ENCODE measurements at regions not wholly inside any gene's neighbourhood (a gene's known extent, or its start where the extent isn't known, plus 50 kb on each side); places are given as distances from the start of the nearest gene placed in this dataset.

GRCh38 chr20:39676857-39677391, 714.8 kb downstream of the DHX35 start:
- Histone ChIP-seq H3K4me3 (ENCODE audit: low read length) (no peak overlapping the region), H3K9ac (ENCODE audit: low read length) (no peak overlapping the region)

DNA sequence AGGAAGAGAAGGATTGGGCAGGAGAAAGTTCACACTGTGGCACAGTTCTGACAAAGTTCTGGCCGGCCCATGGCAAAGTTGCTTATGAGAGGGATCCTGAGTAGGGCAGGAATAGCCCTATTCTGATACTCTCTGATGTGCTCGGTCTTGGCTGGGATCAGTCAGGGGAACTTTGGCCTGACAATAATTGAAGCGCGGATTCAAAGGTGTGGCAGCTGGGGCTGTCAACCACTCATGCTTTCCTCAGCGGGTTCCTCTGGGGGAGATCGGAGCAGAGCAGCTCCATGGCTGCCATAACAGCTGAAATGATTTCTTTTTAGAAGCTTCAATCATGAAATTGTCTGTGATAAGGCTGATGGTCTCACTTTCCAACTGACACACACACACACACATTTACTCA, 714.1 kb downstream of the DHX35 start:
- Histone ChIP-seq H3K9ac (ENCODE audit: low read length) (no peak overlapping the region), H3K4me1 (ENCODE audit: control insufficient read depth, low read depth, low read length) (no peaks in the 10 kb centered on the region), H3K9me3 (ENCODE audit: control insufficient read depth, low read depth, low read length) (no peaks in the 10 kb centered on the region), H3K36me3 (ENCODE audit: control insufficient read depth, low read depth, low read length) (no peaks in the 10 kb centered on the region), H3K4me3 (ENCODE audit: low read length) (no peak overlapping the region), H3K27me3 (ENCODE audit: control insufficient read depth, insufficient read depth, low read length) (no peaks in the 10 kb centered on the region), H3K27ac (ENCODE audit: low read length) (no peak overlapping the region)

More at GRCh38 chr20:39676857-39677391, 714.8 kb downstream of the DHX35 start:
- H3K27me3 ChIP-seq (ENCODE audit: control insufficient read depth, insufficient read depth, low read length) = no peaks in the 10 kb centered on the region
- H3K4me1 ChIP-seq (ENCODE audit: control insufficient read depth, low read depth, low read length) = no peaks in the 10 kb centered on the region
- H3K36me3 ChIP-seq (ENCODE audit: control insufficient read depth, low read depth, low read length) = no peaks in the 10 kb centered on the region
- no peaks in the 10 kb centered on the region for H3K9me3 ChIP-seq (ENCODE audit: control insufficient read depth, low read depth, low read length)
- H3K27ac ChIP-seq (ENCODE audit: low read length) = no peak overlapping the region

DNA sequence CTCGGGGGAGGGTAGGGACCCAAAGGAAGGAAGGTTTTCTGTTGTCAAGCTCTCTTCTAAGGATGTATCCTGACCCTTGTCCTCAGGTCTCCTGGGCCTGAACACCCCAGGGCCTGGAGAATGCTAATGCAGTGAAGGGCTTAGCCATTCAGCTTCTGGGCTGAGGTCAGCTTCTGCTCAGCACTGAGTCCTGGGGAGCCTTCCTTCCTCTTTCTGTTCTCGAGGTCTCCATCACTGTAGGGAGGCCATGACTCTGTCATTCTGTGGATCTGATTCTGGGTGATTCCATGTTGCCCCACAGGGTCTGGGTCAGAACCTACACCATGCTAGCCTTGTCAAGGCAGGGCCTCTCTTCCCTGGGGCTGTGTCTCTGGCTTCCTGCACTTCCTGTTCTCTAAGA, 712.7 kb downstream of the DHX35 start:
- Histone ChIP-seq H3K4me1 (ENCODE audit: control insufficient read depth, low read depth, low read length) (no peaks in the 10 kb centered on the region), H3K4me3 (ENCODE audit: low read length) (no peak overlapping the region), H3K27ac (ENCODE audit: low read length) (no peak overlapping the region), H3K9ac (ENCODE audit: low read length) (no peak overlapping the region), H3K9me3 (ENCODE audit: control insufficient read depth, low read depth, low read length) (no peaks in the 10 kb centered on the region), H3K36me3 (ENCODE audit: control insufficient read depth, low read depth, low read length) (no peaks in the 10 kb centered on the region), H3K27me3 (ENCODE audit: control insufficient read depth, insufficient read depth, low read length) (no peaks in the 10 kb centered on the region)

GRCh38 chr20:39670988-39671387, 708.8 kb downstream of the DHX35 start:
- Histone ChIP-seq H3K36me3 (ENCODE audit: control insufficient read depth, low read depth, low read length) (no peaks in the 10 kb centered on the region), H3K27ac (ENCODE audit: low read length) (no peak overlapping the region), H3K4me1 (ENCODE audit: control insufficient read depth, low read depth, low read length) (no peaks in the 10 kb centered on the region), H3K9me3 (ENCODE audit: control insufficient read depth, low read depth, low read length) (no peaks in the 10 kb centered on the region), H3K27me3 (ENCODE audit: control insufficient read depth, insufficient read depth, low read length) (no peaks in the 10 kb centered on the region), H3K4me3 (ENCODE audit: low read length) (no peak overlapping the region), H3K9ac (ENCODE audit: low read length) (no peak overlapping the region)

- H3K27ac ChIP-seq (ENCODE audit: low read length) = no peak overlapping the region
- H3K9me3 ChIP-seq (ENCODE audit: control insufficient read depth, low read depth, low read length) = no peaks in the 10 kb centered on the region
- no peak overlapping the region for H3K9ac ChIP-seq (ENCODE audit: low read length)
- H3K4me1 ChIP-seq (ENCODE audit: control insufficient read depth, low read depth, low read length) = no peaks in the 10 kb centered on the region
- no peaks in the 10 kb centered on the region for H3K27me3 ChIP-seq (ENCODE audit: control insufficient read depth, insufficient read depth, low read length)
- H3K36me3 ChIP-seq (ENCODE audit: control insufficient read depth, low read depth, low read length) = no peaks in the 10 kb centered on the region
- no peak overlapping the region for H3K4me3 ChIP-seq (ENCODE audit: low read length)
These were observed 707.5 kb downstream of the DHX35 start for GRCh38 chr20:39669659-39670058.

GRCh38 chr20:39668038-39668437, 705.9 kb downstream of the DHX35 start:
- no peak overlapping the region for H3K4me3 ChIP-seq (ENCODE audit: low read length)
- H3K9ac ChIP-seq (ENCODE audit: low read length) = no peak overlapping the region
- H3K4me1 ChIP-seq (ENCODE audit: control insufficient read depth, low read depth, low read length) = no peaks in the 10 kb centered on the region
- H3K9me3 ChIP-seq (ENCODE audit: control insufficient read depth, low read depth, low read length) = no peaks in the 10 kb centered on the region
- H3K27me3 ChIP-seq (ENCODE audit: control insufficient read depth, insufficient read depth, low read length) = no peaks in the 10 kb centered on the region
- H3K27ac ChIP-seq (ENCODE audit: low read length) = no peak overlapping the region
- no peaks in the 10 kb centered on the region for H3K36me3 ChIP-seq (ENCODE audit: control insufficient read depth, low read depth, low read length)

- no peaks in the 10 kb centered on the region for H3K27me3 ChIP-seq (ENCODE audit: control insufficient read depth, insufficient read depth, low read length)
- no peak overlapping the region for H3K9ac ChIP-seq (ENCODE audit: low read length)
- no peak overlapping the region for H3K4me3 ChIP-seq (ENCODE audit: low read length)
- no peaks in the 10 kb centered on the region for H3K4me1 ChIP-seq (ENCODE audit: control insufficient read depth, low read depth, low read length)
- no peaks in the 10 kb centered on the region for H3K9me3 ChIP-seq (ENCODE audit: control insufficient read depth, low read depth, low read length)
- H3K27ac ChIP-seq (ENCODE audit: low read length) = no peak overlapping the region
- no peaks in the 10 kb centered on the region for H3K36me3 ChIP-seq (ENCODE audit: control insufficient read depth, low read depth, low read length)
These were observed 699.7 kb downstream of the DHX35 start for GRCh38 chr20:39661833-39662232.

- H3K4me3 ChIP-seq (ENCODE audit: low read length) = no peak overlapping the region
- no peaks in the 10 kb centered on the region for H3K36me3 ChIP-seq (ENCODE audit: control insufficient read depth, low read depth, low read length)
- H3K27me3 ChIP-seq (ENCODE audit: control insufficient read depth, insufficient read depth, low read length) = no peaks in the 10 kb centered on the region
- H3K9me3 ChIP-seq (ENCODE audit: control insufficient read depth, low read depth, low read length) = no peaks in the 10 kb centered on the region
- no peak overlapping the region for H3K9ac ChIP-seq (ENCODE audit: low read length)
- H3K27ac ChIP-seq (ENCODE audit: low read length) = no peak overlapping the region
- no peaks in the 10 kb centered on the region for H3K4me1 ChIP-seq (ENCODE audit: control insufficient read depth, low read depth, low read length)
These were observed 698.8 kb downstream of the DHX35 start for GRCh38 chr20:39660965-39661364.

- no peaks in the 10 kb centered on the region for H3K36me3 ChIP-seq (ENCODE audit: control insufficient read depth, low read depth, low read length)
- no peak overlapping the region for H3K27ac ChIP-seq (ENCODE audit: low read length)
- no peak overlapping the region for H3K4me3 ChIP-seq (ENCODE audit: low read length)
- H3K9me3 ChIP-seq (ENCODE audit: control insufficient read depth, low read depth, low read length) = no peaks in the 10 kb centered on the region
- H3K4me1 ChIP-seq (ENCODE audit: control insufficient read depth, low read depth, low read length) = no peaks in the 10 kb centered on the region
- H3K27me3 ChIP-seq (ENCODE audit: control insufficient read depth, insufficient read depth, low read length) = no peaks in the 10 kb centered on the region
- H3K9ac ChIP-seq (ENCODE audit: low read length) = no peak overlapping the region
These were observed 698.1 kb downstream of the DHX35 start for GRCh38 chr20:39660226-39660625.

GRCh38 chr20:39658662-39659409, 696.7 kb downstream of the DHX35 start:
- Histone ChIP-seq H3K9ac (ENCODE audit: low read length) (no peak overlapping the region), H3K4me1 (ENCODE audit: control insufficient read depth, low read depth, low read length) (no peaks in the 10 kb centered on the region), H3K4me3 (ENCODE audit: low read length) (no peak overlapping the region), H3K36me3 (ENCODE audit: control insufficient read depth, low read depth, low read length) (no peaks in the 10 kb centered on the region), H3K27me3 (ENCODE audit: control insufficient read depth, insufficient read depth, low read length) (no peaks in the 10 kb centered on the region), H3K9me3 (ENCODE audit: control insufficient read depth, low read depth, low read length) (no peaks in the 10 kb centered on the region), H3K27ac (ENCODE audit: low read length) (no peak overlapping the region)

- H3K27me3 ChIP-seq (ENCODE audit: control insufficient read depth, insufficient read depth, low read length) = no peaks in the 10 kb centered on the region
- H3K36me3 ChIP-seq (ENCODE audit: control insufficient read depth, low read depth, low read length) = no peaks in the 10 kb centered on the region
- no peak overlapping the region for H3K27ac ChIP-seq (ENCODE audit: low read length)
- H3K9ac ChIP-seq (ENCODE audit: low read length) = no peak overlapping the region
- H3K4me1 ChIP-seq (ENCODE audit: control insufficient read depth, low read depth, low read length) = no peaks in the 10 kb centered on the region
- H3K9me3 ChIP-seq (ENCODE audit: control insufficient read depth, low read depth, low read length) = no peaks in the 10 kb centered on the region
- H3K4me3 ChIP-seq (ENCODE audit: low read length) = no peak overlapping the region
These were observed 692.0 kb downstream of the DHX35 start for GRCh38 chr20:39654171-39654570.

- no peak overlapping the region for H3K9ac ChIP-seq (ENCODE audit: low read length)
- H3K4me1 ChIP-seq (ENCODE audit: control insufficient read depth, low read depth, low read length) = no peaks in the 10 kb centered on the region
- H3K27me3 ChIP-seq (ENCODE audit: control insufficient read depth, insufficient read depth, low read length) = no peaks in the 10 kb centered on the region
- H3K36me3 ChIP-seq (ENCODE audit: control insufficient read depth, low read depth, low read length) = no peaks in the 10 kb centered on the region
- no peak overlapping the region for H3K4me3 ChIP-seq (ENCODE audit: low read length)
- no peaks in the 10 kb centered on the region for H3K9me3 ChIP-seq (ENCODE audit: control insufficient read depth, low read depth, low read length)
- no peak overlapping the region for H3K27ac ChIP-seq (ENCODE audit: low read length)
These were observed 689.6 kb downstream of the DHX35 start for GRCh38 chr20:39651645-39652325.
